ENCODE measurements at regions not wholly inside any gene's neighbourhood (a gene's known extent, or its start where the extent isn't known, plus 50 kb on each side); places are given as distances from the start of the nearest gene placed in this dataset.

DNA sequence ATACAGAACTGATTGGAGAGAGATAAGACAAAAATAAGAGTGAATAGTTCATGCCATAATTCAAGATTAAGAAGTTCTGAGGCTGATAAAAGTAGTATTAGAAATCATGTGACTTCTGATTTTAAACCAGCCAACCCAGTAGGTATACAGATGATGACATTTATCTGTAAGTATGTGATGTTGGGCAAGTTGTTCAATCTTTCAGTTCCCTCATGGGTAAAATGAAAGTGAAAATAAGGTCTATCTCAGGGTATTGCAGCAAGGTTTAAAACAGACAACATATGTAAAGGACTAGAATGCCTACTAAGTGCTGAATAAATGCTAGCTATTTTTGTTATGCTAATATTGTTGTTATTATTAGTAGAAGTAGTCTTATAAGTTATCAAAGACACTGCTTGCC lies 1055.7 kb downstream of the NAALADL2 start:
- Histone ChIP-seq H3K4me3 (no peak overlapping the region), H3K4me1 (no peaks in the 10 kb centered on the region), H3K27ac (no peak overlapping the region), H3K36me3 (no peaks in the 10 kb centered on the region), H3K9me3 (peaks cover 0 to 23% (median 4%) of the 10 kb centered on the region in 11 donors), H3K27me3 (no peaks in the 10 kb centered on the region)
- no peak for ATAC-seq
- TF ChIP-seq, protein P1, sequence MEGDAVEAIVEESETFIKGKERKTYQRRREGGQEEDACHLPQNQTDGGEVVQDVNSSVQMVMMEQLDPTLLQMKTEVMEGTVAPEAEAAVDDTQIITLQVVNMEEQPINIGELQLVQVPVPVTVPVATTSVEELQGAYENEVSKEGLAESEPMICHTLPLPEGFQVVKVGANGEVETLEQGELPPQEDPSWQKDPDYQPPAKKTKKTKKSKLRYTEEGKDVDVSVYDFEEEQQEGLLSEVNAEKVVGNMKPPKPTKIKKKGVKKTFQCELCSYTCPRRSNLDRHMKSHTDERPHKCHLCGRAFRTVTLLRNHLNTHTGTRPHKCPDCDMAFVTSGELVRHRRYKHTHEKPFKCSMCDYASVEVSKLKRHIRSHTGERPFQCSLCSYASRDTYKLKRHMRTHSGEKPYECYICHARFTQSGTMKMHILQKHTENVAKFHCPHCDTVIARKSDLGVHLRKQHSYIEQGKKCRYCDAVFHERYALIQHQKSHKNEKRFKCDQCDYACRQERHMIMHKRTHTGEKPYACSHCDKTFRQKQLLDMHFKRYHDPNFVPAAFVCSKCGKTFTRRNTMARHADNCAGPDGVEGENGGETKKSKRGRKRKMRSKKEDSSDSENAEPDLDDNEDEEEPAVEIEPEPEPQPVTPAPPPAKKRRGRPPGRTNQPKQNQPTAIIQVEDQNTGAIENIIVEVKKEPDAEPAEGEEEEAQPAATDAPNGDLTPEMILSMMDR (IDR thresholded peaks at IDR 0.05) = no peak
- no peak for DNase-seq
- intact Hi-C loops (cut with DNase I) = no loop called here

DNA sequence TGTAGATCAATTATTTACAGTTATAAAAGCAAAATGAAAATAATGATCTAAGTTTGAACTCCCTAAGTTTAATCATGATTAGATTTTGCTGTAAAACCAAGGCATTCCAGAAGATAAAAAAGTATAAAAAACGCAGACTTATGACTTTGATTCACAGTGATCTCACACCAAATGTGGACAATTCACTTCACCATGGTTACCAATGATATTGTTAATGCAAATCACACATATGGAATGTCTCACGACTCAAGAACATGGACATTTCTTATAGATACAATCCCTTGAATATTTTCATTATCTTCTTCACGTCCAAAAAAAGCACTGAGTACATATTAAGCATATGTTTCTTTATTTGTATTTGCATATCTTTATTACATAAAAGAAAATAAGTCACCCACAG lies 1054.2 kb downstream of the NAALADL2 start:
- Histone ChIP-seq H3K36me3 (no peaks in the 10 kb centered on the region), H3K27me3 (no peaks in the 10 kb centered on the region), H3K4me1 (no peaks in the 10 kb centered on the region), H3K27ac (no peak overlapping the region), H3K9me3 (peaks cover 0 to 18% (median 0%) of the 10 kb centered on the region in 11 donors), H3K4me3 (no peak overlapping the region)
- 47 to 54% methylated on average over 3 of the region's 3 CpGs for WGBS, 2 donors
- TF ChIP-seq, protein P1 (IDR thresholded peaks at IDR 0.05) = no peak
- intact Hi-C loops (cut with DNase I) = no loop called here
- DNase-seq (no peak), ATAC-seq (no peak)

DNA sequence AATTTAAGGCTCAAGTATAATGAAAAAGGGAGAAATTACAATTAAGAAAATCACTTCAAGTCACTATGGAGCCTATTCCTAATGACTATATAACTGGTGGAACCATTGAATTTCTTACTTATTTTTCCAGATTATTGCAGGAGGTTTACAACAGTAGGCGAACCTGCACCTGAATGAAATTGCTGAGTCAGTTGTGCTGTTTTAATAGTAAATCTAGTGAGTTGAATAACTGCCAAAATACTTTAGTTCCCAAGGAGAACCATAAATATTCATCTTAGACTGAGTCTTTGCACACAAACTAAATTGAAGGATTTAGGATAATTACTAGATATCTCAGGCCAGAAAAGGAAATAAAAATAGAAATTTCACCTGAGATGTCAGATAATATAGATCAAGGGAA lies 1052.8 kb downstream of the NAALADL2 start:
- ATAC-seq = no peak
- Histone ChIP-seq H3K27me3 (no peaks in the 10 kb centered on the region), H3K4me3 (no peak overlapping the region), H3K4me1 (no peaks in the 10 kb centered on the region), H3K9me3 (peaks cover 0 to 25% (median 0%) of the 10 kb centered on the region in 11 donors), H3K36me3 (no peaks in the 10 kb centered on the region), H3K27ac (no peak overlapping the region)
- 81 to 90% methylated on average over 1 of the region's 1 CpG for WGBS, 2 donors
- DNase-seq = no peak
- TF ChIP-seq, protein P1 (IDR thresholded peaks at IDR 0.05) = no peak
- intact Hi-C loops (cut with DNase I) = no loop called here

DNA sequence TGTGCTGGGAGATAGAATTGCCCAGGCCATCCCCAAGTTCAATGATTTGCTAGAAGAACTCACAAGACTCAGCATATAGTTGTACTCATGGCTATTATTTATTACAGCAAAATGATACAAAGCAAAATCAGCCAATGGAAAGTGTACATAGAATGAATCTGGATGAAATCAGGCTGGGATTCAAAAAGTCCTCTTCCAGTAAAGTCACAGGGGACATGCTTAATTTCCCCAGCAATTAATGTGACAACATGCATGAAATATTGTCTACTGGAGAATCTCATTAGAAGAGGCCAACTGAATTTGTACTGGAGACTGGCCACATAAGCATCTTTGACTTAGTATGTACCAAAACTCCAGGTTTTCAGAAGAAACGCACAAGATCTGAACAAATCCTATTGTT lies 1043.1 kb downstream of the NAALADL2 start:
- ATAC-seq (no peak), DNase-seq (no peak)
- H3K4me3 ChIP-seq = no peak overlapping the region
- intact Hi-C loops (cut with DNase I) = no loop called here
- 94 to 97% methylated on average over 1 of the region's 1 CpG for WGBS, 2 donors
- H3K4me1 ChIP-seq = no peaks in the 10 kb centered on the region
- H3K9me3 ChIP-seq = peaks cover 0 to 11% (median 0%) of the 10 kb centered on the region in 11 donors
- no peaks in the 10 kb centered on the region for H3K27me3 ChIP-seq
- TF ChIP-seq, protein P1 (IDR thresholded peaks at IDR 0.05) = no peak
- H3K27ac ChIP-seq = no peak overlapping the region
- H3K36me3 ChIP-seq = no peaks in the 10 kb centered on the region

DNA sequence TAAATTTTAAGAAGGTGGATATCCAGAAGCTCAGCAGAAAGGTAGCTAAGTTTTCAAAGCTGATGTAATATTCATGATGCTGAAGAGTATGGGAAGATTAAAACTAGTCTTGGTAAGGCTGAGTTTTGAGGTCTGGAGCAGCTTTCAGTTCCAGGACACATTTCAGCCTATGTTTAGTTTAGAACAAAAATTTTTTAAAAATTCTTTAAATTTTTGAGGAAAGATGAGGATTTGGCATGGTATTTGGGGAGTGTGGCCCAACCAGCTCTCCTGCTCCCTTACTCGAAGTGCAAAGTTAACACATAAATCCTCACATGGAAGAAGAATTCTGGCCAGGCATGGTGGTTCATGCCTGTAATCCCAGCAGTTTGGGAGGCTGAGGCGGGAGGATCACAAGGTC lies 1039.1 kb downstream of the NAALADL2 start:
- intact Hi-C loops (cut with DNase I) = no loop called here
- no peaks in the 10 kb centered on the region for H3K4me1 ChIP-seq
- H3K9me3 ChIP-seq = peaks cover 0 to 6% (median 0%) of the 10 kb centered on the region in 11 donors
- no peak for DNase-seq
- TF ChIP-seq, protein P1 (IDR thresholded peaks at IDR 0.05) = no peak
- H3K27ac ChIP-seq = no peak overlapping the region
- no peak overlapping the region for H3K4me3 ChIP-seq
- H3K27me3 ChIP-seq = no peaks in the 10 kb centered on the region
- 86 to 87% methylated on average over 2 of the region's 2 CpGs for WGBS, 2 donors
- ATAC-seq = no peak
- no peaks in the 10 kb centered on the region for H3K36me3 ChIP-seq

Measured in heart right ventricle (tissue), 16 donors.